Activated T-cell treated with anti-CD3 and anti-CD28 coated beads for 1 hour (primary cell): ENCODE measurements at regions not wholly inside any gene's neighbourhood (a gene's known extent, or its start where the extent isn't known, plus 50 kb on each side); places are given as distances from the start of the nearest gene placed in this dataset.
"Not testable (repeated sequence)": the region's sequence is repeated elsewhere in the genome, so short reads cannot be mapped to it uniquely, and the experiment has no call there.

Source experiments
- DNase-seq: peaks from one replicate; pipeline ENCODE4 v3.0.0-alpha.2; 2020; ENCODE audit warnings: low read depth

GRCh38 chr2:129554373-129554772 is 425.1 kb upstream of the RAB6C start:
- DNase-seq: no peak

- no peak for DNase-seq
Observed at GRCh38 chr2:129559101-129559500, 420.4 kb upstream of the RAB6C start.

DNA sequence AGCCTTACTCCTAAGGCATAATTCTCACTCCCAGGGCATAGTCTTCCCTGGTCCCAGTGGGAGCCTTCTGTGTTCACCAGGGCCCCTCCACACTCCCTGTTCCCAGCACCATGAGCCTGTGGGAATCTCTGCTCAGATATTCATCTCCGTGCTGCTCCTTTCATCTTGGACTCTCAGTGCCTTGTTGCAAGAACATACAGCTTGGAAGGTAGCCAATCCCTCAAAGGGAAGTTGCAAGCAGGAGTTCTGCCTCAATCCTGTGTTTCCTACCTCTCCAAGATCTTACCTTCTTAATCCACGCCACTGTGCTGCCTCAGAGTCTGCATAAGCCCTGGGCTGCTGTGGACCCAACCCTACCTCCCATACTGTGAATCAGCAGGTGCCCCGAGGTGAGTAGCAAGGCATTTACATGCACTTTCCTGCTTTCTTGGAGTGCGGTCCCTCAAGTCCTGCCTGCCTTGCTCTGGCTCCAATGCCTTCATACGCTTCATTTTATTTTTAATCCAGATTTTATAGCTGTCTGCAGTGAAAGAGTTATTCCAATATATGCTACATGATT is 413.8 kb upstream of the RAB6C start:
- no peak for DNase-seq

- not testable (repeated sequence) for DNase-seq
Observed at GRCh38 chr2:129570812-129571211, 408.7 kb upstream of the RAB6C start.

DNA sequence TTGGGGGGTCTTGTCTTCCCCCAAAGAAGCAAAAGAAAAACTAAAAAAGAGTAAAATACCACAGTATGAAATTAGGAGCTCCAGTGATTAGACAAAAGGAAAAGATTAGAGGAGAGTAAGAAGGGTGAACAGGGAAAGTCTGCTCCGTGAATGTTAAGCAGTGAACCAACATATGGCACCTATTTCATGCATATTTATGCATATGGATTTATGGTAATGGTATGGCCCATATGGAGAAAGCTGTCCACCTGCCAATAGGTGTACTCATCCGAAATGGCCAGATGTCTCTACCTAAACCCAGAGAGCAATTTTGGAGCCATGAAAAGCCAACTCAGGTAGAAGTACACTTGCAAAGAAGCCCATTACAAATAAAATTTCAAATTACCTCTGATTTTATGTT is 404.0 kb upstream of the RAB6C start:
- no peak for DNase-seq

GRCh38 chr2:129575880-129576279 is 403.6 kb upstream of the RAB6C start:
- no peak for DNase-seq

- DNase-seq: no peak
Observed at GRCh38 chr2:129580001-129580400, 399.5 kb upstream of the RAB6C start.

DNA sequence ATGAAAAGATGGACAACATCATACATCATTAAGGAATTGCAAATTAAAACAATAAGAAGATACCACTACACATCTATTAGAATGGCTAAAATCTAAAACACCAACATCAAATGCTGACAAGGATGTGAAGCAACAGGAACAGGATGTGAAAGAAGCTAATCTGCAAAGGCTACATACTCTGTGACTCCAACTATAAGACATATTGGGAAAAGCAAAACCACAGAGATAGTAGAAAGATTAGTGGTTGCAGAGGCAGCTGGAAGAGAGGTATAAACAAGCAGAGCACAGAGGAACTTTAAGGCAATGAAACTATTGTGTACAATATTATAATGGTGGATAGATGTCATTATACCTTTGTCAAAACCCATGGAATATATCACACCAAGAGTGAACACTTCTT is 393.7 kb upstream of the RAB6C start:
- no peak for DNase-seq

DNA sequence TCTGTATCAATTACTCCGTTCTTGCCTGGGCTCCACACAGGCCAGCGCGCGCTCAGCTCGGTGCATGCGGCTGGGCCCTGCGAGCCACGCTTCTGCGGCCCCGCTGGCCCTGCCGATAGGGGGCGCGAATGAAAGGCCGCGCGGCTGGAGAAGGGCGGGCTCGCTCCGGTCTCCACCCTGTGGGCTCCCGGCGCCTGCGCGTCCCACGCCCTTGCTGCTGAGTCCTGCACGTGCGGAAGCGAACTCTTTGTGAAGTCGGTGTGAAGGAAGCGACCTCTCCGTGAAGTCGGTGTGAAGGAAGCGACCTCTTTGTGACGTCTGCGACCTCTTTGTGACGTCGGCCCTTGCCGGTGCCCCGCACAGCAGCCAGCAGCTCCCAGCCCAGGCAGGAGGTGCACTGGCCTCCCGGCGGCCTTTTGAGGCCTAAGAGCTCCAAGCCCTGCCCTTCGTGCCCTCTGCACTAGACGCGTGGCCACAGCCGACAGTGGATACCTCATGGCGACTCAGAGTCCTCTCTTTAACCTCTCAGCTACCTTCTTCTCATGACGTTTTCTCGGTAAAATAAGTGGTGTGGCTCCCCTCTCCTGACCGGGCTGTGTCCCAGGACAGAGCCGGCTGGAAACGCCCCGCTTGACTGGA is 391.9 kb upstream of the RAB6C start:
- no peak for DNase-seq

- no peak for DNase-seq
Observed at GRCh38 chr2:129604560-129604959, 374.9 kb upstream of the RAB6C start.

DNA sequence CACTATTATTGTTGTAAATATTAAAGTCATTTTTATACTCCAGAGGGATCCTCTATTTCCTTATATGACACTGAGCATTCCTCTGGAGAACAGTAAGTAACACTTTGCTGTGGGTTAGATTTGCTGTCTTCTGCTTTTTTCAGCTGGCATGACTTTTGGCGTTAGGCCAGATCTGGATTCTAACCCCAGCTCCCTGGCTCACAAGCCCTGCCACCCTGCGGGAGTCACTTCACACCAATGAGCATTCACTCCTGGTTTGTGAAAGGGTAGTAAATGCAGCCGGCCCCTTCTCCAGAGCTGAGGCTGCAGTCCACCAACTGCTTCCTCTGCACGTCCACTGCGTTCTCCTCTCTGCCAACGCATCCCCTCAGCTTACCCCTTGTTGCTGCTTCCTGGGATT is 373.8 kb upstream of the RAB6C start:
- no peak for DNase-seq

GRCh38 chr2:129606496-129607270 is 372.8 kb upstream of the RAB6C start:
- DNase-seq: no peak

DNA sequence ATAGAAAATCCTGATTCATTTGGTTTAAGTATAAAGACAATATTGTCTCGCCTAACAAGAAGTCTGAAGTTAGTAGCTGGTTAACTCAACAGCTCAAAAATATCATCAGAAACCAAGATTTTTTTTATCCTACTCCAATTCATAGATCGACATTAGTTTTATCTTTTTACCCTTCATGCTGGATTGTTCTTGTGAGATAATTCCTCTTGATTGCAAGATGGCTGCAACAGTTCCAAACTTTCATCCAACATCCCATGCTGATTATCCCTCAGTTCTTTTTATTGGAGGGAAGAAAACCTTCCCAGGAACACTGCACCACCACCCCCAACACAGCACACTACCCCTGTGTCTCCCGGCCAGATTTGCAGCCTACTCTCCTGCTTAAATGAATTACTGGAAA is 370.2 kb upstream of the RAB6C start:
- DNase-seq: no peak

DNA sequence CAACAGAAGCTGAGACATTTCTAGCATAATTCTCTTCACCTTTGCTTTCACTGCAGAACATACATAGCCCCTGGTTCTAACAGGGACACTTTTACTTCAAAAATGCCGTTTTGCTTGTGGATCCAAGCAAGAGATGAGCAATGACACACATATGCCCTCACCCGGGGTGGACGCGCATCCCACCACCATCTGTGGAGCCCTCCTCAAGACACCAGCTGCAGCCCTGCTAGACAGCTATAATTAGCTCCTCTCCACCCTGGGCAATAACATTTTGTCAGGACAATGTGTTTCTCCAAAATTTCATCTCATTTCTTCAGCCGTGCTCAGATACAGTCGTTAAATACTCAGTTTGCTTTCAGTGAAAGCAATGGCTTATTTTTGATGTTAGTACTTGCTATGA is 368.7 kb upstream of the RAB6C start:
- no peak for DNase-seq

GRCh38 chr2:129611471-129611870 is 368.0 kb upstream of the RAB6C start:
- DNase-seq: no peak

DNA sequence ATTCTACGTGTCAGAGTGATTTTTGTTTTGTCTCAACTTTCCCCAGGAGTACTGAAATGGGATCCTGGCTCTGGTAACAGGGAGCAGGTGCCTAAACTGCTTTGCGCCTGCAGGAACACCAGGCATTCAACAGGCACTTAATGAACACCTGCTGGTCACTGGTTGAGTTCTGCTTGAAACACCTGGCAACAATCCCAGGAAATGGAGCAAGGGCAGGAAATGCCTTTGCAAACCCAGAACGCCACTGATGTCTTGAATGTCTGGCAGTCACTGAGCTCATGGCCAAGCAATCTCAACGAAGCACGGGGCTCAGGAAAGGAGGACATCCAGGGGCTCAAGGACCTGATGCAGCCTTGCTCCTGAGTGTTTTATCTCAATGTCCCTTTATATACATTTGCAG is 360.0 kb upstream of the RAB6C start:
- no peak for DNase-seq

- no peak for DNase-seq
Observed at GRCh38 chr2:129620411-129620810, 359.1 kb upstream of the RAB6C start.

GRCh38 chr2:129623783-129624182 is 355.7 kb upstream of the RAB6C start:
- no peak for DNase-seq

- no peak for DNase-seq
Observed at GRCh38 chr2:129627437-129627836, 352.0 kb upstream of the RAB6C start.

DNA sequence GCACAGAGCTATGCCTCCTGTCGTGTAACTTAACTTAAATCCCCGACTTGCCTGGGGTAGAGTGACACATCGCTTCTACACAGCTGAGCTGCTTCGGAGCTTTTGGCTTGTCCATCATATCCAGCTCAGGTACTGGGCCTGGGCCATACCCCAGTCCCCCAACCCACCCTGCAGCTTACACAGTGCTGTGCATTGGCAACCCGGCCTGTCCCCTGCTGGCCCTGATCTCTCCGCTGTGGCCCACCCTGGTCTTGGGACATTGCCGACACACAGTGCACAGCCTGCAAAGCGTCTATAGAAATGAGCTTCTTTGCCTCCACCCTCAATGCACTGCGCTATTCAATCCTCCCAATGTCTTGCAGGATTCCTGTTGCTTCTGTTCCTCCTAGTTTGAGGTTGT is 342.8 kb upstream of the RAB6C start:
- DNase-seq: no peak

DNA sequence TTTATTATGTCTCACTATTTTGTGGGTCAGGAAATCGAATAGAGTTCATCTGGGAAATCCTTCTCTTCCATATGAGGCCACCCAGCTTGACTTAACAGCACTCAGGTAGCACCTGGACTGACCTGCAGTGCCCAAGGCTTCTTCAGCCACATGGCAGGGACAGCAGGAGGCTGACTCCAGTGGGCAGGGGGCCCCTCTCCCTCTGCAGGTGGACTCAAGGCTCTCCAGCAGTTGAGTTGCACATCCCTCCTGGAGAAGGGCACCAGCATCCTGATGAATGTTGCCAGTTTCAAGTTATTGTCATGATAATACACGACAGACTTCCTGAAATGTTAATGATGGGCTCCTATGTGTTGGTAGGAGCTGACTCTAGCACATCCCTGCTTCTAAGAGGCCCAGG is 338.1 kb upstream of the RAB6C start:
- DNase-seq: no peak

GRCh38 chr2:129642526-129643043 is 336.9 kb upstream of the RAB6C start:
- no peak for DNase-seq

GRCh38 chr2:129645335-129645734 is 334.1 kb upstream of the RAB6C start:
- no peak for DNase-seq
